Hippocampal formation (tissue), 2 donors: ENCODE measurements at regions not wholly inside any gene's neighbourhood (a gene's known extent, or its start where the extent isn't known, plus 50 kb on each side); places are given as distances from the start of the nearest gene placed in this dataset.

Experiments
- DNase-seq, 2 donors: peaks; one replicate each; lab custom pipeline; 2025; lab: John Stamatoyannopoulos, UW

DNA sequence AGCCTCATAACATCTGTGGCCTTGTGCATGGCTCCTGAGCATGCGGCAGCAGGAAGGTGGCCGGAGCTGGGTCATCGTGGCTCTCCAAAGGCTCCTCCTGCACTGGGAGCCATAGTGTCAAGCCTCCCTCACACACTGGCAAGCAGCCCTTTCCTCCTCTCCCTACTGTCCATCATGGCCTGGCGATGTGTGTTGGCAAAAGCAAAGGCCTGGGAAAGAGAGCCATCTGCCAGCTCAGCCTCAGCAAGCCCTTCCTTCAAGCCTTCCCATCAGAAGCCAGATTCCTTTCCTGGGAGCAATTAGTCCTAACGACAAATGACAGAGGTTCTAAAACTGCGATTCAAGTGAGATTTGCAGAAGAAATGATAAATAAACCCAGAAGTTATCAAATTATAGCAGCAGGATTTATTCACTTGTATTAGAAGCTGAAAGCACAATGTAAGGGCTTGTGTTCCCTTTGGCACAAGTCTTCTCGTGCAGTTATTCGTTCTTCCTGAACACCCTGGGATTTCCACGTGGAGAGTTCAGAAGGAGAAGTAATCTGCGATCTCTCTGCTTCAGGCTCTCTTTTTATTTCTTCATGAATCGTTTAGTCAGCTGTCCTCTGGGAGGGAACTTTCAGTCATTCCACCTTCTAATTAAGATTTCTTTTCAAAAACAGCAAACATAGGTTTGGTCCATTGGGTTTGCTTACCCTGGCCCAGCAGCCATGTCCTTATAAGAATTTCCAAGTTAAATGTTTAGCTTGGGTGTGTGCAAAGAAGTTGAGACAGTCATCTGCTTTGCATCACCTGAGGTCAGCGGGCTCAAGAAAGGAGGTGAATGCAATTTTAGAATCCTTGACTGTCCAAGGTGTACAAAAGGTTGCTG, 110.3 kb upstream of the TMC3 start:
- no peak for DNase-seq

DNA sequence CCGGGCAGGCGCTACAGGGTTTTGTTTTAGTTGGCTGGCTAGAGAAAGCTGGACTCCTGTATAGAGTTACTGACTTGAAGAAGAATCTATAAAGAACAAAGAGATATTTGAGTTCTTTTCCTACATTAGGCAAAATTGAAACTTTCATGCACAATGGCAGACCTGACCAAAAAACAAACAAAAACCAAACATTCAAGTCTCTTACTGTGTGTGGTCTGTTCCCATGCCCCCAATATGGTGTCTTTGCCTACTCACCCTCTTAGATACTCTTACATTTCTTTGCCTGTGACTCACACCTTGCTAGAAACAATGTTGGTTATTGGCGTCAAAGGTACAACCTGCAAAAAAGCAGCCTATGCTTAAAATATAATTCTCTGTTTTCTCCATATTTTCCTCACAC, 109.5 kb upstream of the TMC3 start:
- DNase-seq: no peak

DNA sequence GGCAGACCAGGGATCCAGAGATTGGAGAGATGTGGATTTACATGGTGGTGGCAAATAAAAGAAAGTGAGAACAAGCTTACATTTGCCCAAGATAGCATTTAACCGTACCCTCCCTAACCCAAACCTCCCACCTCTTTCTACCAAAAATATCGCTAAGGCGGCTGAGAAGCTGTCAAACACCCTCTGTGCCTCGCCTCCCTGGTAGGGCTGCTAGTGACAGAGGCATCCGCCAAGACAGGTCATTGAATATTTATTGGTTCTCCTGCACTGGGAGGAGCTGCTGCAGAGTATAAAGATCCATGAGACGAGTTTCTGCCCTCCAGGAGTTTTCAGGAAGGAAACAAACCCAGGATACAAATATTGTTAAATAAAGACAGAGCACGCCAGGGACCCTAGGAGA, 107.3 kb upstream of the TMC3 start:
- DNase-seq: no peak

- DNase-seq: peak; percentile 15 to 60
These were observed 106.6 kb upstream of the TMC3 start for GRCh38 chr15:81480645-81481053.

DNA sequence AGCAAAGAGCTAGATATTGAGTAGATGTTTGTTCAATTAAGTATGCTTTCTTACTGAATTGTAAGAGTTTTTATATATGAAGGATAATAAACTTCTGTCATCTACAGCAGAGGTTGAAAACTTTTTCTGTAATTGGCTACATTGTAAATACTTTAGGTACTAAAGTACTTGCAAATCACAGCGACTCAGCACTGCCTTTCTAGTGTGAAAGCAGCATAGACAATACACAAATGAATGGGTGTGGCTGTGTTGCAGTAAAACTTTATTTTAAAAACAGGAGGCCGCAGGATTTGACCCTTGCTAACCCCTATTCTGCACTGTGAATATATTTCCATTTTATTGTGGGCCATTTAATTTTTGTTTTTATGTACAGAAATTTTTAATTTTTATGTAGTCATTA, 104.3 kb upstream of the TMC3 start:
- no peak for DNase-seq

GRCh38 chr15:81475926-81476325, 101.9 kb upstream of the TMC3 start:
- no peak for DNase-seq

GRCh38 chr15:81475471-81475870, 101.5 kb upstream of the TMC3 start:
- no peak for DNase-seq

- DNase-seq: no peak
These were observed 99.9 kb upstream of the TMC3 start for GRCh38 chr15:81473946-81474345.

- peak; percentile 10 to 23 for DNase-seq
These were observed 99.2 kb upstream of the TMC3 start for GRCh38 chr15:81473177-81473576.

DNA sequence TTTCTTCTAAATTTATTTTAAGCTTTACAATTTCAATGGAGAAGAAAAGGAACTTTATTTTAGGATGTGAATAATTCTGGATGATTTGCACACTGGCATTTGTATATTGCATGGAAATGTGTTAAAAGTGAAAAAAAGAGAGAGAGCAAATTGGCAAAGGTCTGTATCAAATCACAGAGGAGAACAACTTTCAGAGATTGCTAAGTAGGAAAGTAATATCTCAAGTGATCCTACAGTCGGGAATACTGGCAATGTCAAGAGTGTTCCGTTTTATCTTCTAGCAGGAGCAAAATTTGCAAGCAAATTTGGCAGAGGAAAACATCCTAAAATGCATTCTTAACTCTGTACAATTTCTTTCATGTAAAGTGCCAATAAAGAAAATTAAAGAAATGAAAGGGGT, 97.1 kb upstream of the TMC3 start:
- no peak for DNase-seq

DNA sequence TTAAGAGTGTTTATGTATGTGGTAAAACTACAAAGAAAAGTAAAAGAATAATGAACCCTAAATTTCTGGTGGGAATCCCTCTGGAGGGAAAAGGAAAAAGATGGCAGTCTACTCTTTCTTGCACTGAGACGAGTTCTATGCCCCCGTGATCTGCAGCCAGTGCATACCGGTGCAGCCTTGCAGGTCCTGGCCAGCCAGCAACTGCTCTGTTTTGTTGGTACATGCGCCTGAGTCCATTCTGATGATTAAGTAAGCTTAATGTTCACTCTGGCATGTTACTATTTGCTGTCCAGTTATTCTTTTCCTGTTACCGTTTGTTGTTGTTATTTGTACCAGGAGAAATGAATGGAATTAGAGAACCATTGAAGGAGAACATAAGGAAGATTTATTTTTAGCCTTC, 95.1 kb upstream of the TMC3 start:
- DNase-seq: no peak

- no peak for DNase-seq
These were observed 92.7 kb upstream of the TMC3 start for GRCh38 chr15:81466741-81467140.

DNA sequence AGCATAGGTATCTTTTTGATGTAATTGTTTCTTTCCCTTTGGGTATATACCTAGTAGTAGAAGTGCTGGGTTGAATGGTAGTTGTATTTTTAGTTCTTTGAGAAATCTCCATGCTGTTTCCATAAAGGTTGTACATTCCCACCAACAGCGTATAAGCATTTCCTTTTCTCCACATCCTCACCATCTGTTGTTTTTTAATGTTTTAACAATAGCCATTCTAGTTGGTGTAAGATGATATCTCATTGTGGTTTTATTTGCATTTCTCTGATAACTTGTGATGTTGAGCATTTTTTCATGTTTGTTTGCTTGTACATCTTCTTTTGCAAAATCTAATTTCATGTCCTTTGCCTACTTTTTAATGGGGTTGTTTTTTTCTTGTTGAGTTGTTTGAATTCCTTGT, 80.0 kb upstream of the TMC3 start:
- no peak for DNase-seq

DNA sequence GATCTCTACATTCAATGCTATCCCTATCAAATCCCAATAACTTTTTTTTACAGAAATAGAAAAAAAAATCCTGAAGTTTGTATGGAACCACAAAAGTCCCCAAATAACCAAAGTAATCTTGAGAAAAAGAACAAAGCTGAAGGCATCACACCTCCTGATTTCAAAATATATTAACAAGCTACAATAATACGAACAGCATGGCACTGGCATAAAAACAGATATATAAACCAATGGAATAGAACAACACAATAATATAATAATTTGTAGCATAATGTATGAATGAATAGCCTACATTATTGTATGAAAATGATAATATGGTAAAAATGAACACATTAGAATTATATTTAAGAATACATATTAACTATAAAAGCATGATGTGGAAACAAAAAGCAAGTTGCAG, 76.7 kb upstream of the TMC3 start:
- no peak for DNase-seq

GRCh38 chr15:81449836-81450474, 75.9 kb upstream of the TMC3 start:
- no peak for DNase-seq

DNA sequence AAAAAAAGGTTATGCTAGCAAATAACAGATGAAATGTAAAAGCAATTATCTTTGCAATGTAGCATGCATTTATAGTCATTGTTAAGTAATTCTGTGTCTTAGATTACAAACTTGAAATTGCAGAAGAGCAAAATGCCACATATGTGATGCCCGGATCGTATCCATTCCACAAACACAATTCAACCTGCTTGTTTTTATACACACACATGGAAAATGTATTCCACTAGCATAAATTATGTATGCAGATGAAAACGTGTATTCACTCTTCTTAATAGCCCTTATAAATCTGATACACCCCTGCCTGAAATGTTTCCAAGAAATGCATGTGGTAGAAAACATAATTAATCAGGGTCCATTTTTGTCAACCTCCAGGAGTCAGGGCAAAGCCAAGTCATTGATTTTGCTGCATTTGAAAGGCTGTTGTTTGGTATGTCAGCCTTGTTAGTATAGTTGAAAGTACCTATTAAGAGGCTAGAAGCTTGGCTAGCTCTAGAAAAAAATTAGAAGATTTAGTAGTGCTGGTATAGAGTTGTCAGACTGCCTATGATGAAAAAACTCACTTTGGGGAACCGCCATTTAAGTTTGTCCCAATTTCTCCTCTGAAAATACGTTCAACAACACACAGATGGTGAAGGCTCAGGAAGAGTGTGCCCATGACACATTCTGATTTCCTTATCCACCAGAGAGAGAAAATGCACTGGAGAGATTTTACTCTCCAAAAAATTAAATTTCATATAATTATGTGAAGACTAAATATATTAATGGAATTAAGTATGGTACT, 69.2 kb upstream of the TMC3 start:
- DNase-seq: no peak

GRCh38 chr15:81442454-81442853, 68.4 kb upstream of the TMC3 start:
- no peak for DNase-seq

DNA sequence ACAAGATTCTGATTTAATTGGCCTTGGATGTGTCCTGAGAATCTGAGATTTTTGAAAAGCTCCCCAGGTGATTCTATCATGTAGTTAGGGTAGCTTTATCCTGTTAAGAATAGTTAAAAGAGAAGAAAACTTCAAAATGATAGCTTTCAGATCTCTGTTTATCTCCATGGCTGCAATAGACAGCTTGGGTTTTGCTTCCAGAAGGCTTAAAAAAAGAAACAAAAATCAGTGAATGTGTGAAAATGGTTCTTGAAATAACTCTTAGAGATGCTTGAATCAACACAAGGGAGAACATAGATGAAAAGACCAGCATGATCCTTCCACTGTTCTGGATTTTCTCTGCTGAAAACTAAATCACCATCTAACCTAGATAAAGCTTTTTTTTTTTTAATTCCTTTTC, 60.8 kb upstream of the TMC3 start:
- DNase-seq: no peak

GRCh38 chr15:81433462-81433861, 59.4 kb upstream of the TMC3 start:
- DNase-seq: no peak

GRCh38 chr15:81432179-81432578, 58.2 kb upstream of the TMC3 start:
- no peak for DNase-seq

DNA sequence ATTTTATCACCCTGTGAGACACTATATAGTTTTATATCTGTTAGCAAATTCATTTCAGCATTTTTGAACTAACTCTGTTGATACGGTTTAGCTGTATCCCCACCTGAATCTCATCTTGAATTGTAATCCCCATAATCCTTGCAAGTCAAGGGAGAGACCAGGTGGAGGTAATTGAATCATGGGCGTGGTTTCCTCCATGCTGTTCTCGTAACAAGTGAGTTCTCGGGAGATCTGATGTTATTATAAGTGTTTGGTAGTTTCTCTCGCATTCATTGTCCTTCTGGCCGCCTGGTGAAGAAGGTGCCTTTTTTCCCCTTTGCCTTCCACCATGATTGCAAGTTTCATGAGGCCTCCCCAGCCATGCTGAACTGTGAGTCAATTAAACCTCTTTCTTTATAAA, 53.2 kb upstream of the TMC3 start:
- no peak for DNase-seq

- no peak for DNase-seq
These were observed 51.9 kb upstream of the TMC3 start for GRCh38 chr15:81425905-81426304.
